Cardiac muscle cell (in vitro differentiated cells and primary cell): ENCODE measurements at regions not wholly inside any gene's neighbourhood (a gene's known extent, or its start where the extent isn't known, plus 50 kb on each side); places are given as distances from the start of the nearest gene placed in this dataset.

ENCODE experiments used
- DNase-seq, 2 donors: peaks; one replicate each; pipeline versions ENCODE4 v3.0.0 to v3.0.0-alpha.2; 2010 to 2017; ENCODE audit warnings: low read depth in 1 of 2, low spot score in 1 of 2
- H3K27ac ChIP-seq: fragments of 200-600 bp; sonication (generic); 2 replicates; pipeline ENCODE4 v1.5.1; 2016
- H3K27me3 ChIP-seq: fragments of 200-600 bp; sonication (generic); 2 replicates; pipeline ENCODE4 v1.6.0; 2016; ENCODE audit warnings: control low read depth
- H3K36me3 ChIP-seq: fragments of 200-600 bp; sonication (generic); 2 replicates; pipeline ENCODE4 v1.5.1; 2016; ENCODE audit warnings: control low read depth
- H3K4me1 ChIP-seq: fragments of 200-600 bp; sonication (generic); 2 replicates; pipeline ENCODE4 v1.8.1; 2017; ENCODE audit warnings: low read depth, mild to moderate bottlenecking, mixed run types
- H3K4me3 ChIP-seq: fragments of 200-600 bp; sonication (generic); 2 replicates; pipeline ENCODE4 v1.5.1; 2016; ENCODE audit warnings: mild to moderate bottlenecking
- H3K9me3 ChIP-seq: fragments of 200-600 bp; sonication (generic); 2 replicates; pipeline ENCODE4 v1.5.1; 2017; ENCODE audit warnings: low read depth, mild to moderate bottlenecking, control low read depth
- TF ChIP-seq, protein P1 (sequence below): IDR thresholded peaks from 2 replicates; pipeline ENCODE4 v1.5.1; 2012; ENCODE audit warnings: low read depth, mild to moderate bottlenecking, low read length

DNA sequence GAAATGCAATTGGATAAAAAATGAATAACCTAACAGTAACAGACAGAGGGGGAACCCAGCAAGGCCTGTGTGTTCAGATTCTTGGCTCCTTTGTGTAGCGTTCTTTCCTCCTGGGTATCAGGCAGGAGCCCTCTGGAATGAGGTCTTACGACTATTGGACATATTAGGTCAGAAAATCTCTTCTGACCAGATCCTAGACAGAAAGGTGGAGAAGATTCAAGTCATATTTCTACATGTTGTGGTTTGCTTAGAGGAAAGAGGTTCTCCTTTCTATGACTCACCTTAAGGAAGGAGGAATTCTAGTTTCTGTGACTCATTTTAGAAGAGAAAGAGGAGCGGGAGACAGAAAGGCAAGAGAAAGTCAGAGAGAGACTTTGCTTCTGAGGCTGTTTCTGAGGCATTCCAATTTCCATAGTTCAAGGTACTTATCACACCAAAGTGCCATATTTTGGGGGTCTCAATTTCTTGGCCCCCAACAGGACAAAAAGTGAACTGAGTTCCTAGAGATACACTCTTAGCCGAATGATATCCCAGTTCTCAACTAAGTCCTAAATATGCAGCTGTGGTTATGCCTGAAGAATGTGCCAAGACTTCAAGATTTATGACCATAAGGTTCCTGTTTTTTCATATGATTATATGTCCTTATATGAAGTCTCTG lies 618.6 kb downstream of the ZEB2 start:
- peak in 1 of 2 donors; percentile 70 for DNase-seq
- TF ChIP-seq, protein P1, sequence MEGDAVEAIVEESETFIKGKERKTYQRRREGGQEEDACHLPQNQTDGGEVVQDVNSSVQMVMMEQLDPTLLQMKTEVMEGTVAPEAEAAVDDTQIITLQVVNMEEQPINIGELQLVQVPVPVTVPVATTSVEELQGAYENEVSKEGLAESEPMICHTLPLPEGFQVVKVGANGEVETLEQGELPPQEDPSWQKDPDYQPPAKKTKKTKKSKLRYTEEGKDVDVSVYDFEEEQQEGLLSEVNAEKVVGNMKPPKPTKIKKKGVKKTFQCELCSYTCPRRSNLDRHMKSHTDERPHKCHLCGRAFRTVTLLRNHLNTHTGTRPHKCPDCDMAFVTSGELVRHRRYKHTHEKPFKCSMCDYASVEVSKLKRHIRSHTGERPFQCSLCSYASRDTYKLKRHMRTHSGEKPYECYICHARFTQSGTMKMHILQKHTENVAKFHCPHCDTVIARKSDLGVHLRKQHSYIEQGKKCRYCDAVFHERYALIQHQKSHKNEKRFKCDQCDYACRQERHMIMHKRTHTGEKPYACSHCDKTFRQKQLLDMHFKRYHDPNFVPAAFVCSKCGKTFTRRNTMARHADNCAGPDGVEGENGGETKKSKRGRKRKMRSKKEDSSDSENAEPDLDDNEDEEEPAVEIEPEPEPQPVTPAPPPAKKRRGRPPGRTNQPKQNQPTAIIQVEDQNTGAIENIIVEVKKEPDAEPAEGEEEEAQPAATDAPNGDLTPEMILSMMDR, result peak; percentile 13

DNA sequence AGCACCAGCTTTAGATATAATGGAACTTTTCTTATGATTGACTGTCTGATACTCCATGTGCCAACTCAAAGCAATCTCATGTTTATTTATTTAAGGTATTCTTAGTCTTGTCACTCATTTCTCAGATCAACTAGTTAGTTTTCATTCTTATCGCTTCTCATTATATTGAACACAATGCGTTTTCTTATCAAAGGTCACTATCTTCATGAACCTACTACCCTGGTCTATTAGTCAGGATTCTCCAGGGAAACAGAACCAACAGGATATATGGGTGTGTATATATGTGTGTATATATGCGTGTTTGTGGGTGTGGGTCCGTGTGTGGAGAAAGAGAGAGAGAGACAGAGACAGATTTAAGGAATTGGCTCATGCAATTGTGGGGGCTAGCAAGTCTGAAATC lies 619.9 kb downstream of the ZEB2 start:
- TF ChIP-seq, protein P1, result no peak

More for the DNA sequence above, 618.6 kb downstream of the ZEB2 start:
- Histone ChIP-seq H3K4me3 (no peak overlapping the region), H3K27ac (no peak overlapping the region), H3K27me3 (no peaks in the 10 kb centered on the region), H3K4me1 (no peaks in the 10 kb centered on the region), H3K9me3 (no peaks in the 10 kb centered on the region), H3K36me3 (no peaks in the 10 kb centered on the region)

DNA sequence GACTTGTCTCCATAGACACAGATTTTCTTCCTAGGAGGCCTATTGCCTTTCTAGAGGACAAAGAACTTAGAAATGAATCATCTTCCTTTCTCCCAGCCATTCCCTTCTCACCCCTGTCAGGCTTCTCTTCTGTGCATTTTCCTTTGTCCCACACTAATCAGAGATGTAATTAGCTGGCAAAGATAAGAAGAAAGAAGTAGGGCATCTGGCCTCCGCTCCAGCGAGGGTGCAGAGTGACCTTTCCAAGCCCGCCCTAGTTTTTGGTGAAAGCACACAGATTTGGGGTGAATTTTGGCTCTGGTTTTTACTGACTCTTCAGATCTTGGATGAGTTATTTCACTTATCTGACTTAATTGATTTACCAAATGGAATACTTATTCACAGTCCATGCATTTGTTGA lies 626.5 kb downstream of the ZEB2 start:
- no peak for DNase-seq
- Histone ChIP-seq H3K27me3 (no peaks in the 10 kb centered on the region), H3K4me1 (no peaks in the 10 kb centered on the region), H3K36me3 (no peaks in the 10 kb centered on the region), H3K4me3 (no peak overlapping the region), H3K27ac (no peak overlapping the region), H3K9me3 (no peaks in the 10 kb centered on the region)
- TF ChIP-seq, protein P1, result no peak

More for the DNA sequence above, 619.9 kb downstream of the ZEB2 start:
- H3K9me3 ChIP-seq, result no peaks in the 10 kb centered on the region
- H3K4me1 ChIP-seq, result no peaks in the 10 kb centered on the region
- H3K4me3 ChIP-seq, result no peak overlapping the region
- no peaks in the 10 kb centered on the region for H3K27me3 ChIP-seq
- no peaks in the 10 kb centered on the region for H3K36me3 ChIP-seq
- no peak overlapping the region for H3K27ac ChIP-seq
- no peak for DNase-seq

DNA sequence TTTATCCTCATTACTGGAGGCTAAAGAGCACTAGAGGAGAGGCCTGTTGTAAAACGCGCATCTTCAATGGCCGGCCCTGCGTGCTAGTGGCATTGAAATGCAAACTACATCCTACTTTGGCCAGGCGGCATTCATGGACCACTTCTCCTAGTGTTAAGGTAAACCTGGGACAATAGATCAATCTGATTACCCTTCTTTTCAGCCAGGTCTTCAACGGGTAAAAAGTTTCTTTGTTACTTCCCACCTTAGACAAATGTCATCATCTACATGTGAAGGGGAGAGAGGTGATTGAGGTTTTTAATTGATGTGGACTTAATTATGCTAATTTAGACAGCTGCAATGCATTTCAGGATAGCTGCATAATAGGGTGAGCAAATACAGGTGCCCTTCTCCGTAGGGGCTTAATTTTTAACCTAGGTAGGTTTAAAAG lies 628.0 kb downstream of the ZEB2 start:
- Histone ChIP-seq H3K36me3 (no peaks in the 10 kb centered on the region), H3K9me3 (no peaks in the 10 kb centered on the region), H3K4me1 (no peaks in the 10 kb centered on the region), H3K4me3 (no peak overlapping the region), H3K27me3 (no peaks in the 10 kb centered on the region), H3K27ac (no peak overlapping the region)
- no peak for DNase-seq
- TF ChIP-seq, protein P1, result no peak

DNA sequence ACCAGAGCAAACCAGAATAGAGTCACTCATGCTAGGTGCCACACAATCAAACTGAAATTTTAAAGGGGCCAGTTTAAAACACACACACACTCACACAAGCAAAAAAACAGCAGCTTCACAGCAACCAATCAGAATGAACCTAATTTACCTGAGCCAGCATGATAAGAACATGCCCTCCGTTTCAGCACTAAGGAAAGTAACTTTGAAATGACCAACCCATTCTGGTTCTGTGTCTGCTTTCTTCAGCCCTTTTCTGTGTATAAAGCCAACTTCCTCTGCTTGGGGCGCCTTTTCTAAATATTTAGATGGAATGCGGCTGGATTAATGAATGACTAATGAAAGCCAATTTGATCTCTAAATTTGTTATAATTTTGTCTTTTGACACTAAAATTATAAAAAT lies 629.1 kb downstream of the ZEB2 start:
- H3K36me3 ChIP-seq, result no peaks in the 10 kb centered on the region
- TF ChIP-seq, protein P1, result no peak
- no peaks in the 10 kb centered on the region for H3K4me1 ChIP-seq
- H3K27me3 ChIP-seq, result no peaks in the 10 kb centered on the region
- no peaks in the 10 kb centered on the region for H3K9me3 ChIP-seq
- no peak overlapping the region for H3K27ac ChIP-seq
- no peak overlapping the region for H3K4me3 ChIP-seq
- no peak for DNase-seq
